ENCODE measurements at regions not wholly inside any gene's neighbourhood (a gene's known extent, or its start where the extent isn't known, plus 50 kb on each side); places are given as distances from the start of the nearest gene placed in this dataset.

- DNase-seq: no peak
These were observed 110.3 kb upstream of the KIT start for GRCh38 chr4:54547299-54548097.

GRCh38 chr4:54548098-54548620 lies 109.6 kb upstream of the KIT start:
- no peak for DNase-seq

- no peak for DNase-seq
These were observed 108.8 kb upstream of the KIT start for GRCh38 chr4:54548831-54549460.

- DNase-seq: no peak
These were observed 107.2 kb upstream of the KIT start for GRCh38 chr4:54550395-54551171.

GRCh38 chr4:54553001-54553400 lies 104.8 kb upstream of the KIT start:
- DNase-seq: no peak

GRCh38 chr4:54554339-54554990 lies 103.3 kb upstream of the KIT start:
- DNase-seq: no peak

- DNase-seq: no peak
These were observed 101.7 kb upstream of the KIT start for GRCh38 chr4:54556051-54556450.

GRCh38 chr4:54556587-54556986 lies 101.2 kb upstream of the KIT start:
- DNase-seq: no peak

GRCh38 chr4:54558889-54559677 lies 98.7 kb upstream of the KIT start:
- no peak for DNase-seq

GRCh38 chr4:54560513-54560912 lies 97.2 kb upstream of the KIT start:
- DNase-seq: no peak

- no peak for DNase-seq
These were observed 95.8 kb upstream of the KIT start for GRCh38 chr4:54561940-54562339.

- DNase-seq: no peak
These were observed 91.1 kb upstream of the KIT start for GRCh38 chr4:54566608-54567007.

GRCh38 chr4:54567327-54567726 lies 90.4 kb upstream of the KIT start:
- DNase-seq: no peak

- no peak for DNase-seq
These were observed 89.6 kb upstream of the KIT start for GRCh38 chr4:54568184-54568583.

GRCh38 chr4:54570822-54571221 lies 86.9 kb upstream of the KIT start:
- no peak for DNase-seq

GRCh38 chr4:54571293-54572151 lies 86.2 kb upstream of the KIT start:
- DNase-seq: no peak

- DNase-seq: no peak
These were observed 85.6 kb upstream of the KIT start for GRCh38 chr4:54572152-54572542.

- DNase-seq: no peak
These were observed 83.3 kb upstream of the KIT start for GRCh38 chr4:54574500-54574899.

GRCh38 chr4:54575919-54576318 lies 81.8 kb upstream of the KIT start:
- no peak for DNase-seq

GRCh38 chr4:54581807-54582206 lies 76.0 kb upstream of the KIT start:
- no peak for DNase-seq

GRCh38 chr4:54585321-54586000 lies 72.3 kb upstream of the KIT start:
- DNase-seq: no peak

Data from CD4-positive, alpha-beta T cell treated with Interleukin-12 subunit alpha and Interleukin-12 subunit beta, for 1 hour (primary cell).